Right ventricle myocardium inferior (tissue), 1 donor: ENCODE measurements at regions not wholly inside any gene's neighbourhood (a gene's known extent, or its start where the extent isn't known, plus 50 kb on each side); places are given as distances from the start of the nearest gene placed in this dataset.

Experiments used
- ATAC-seq: fragments of 200-7000 bp; cut with Tn5 transposase; one replicate; pipeline ENCODE4 v1.9.1; 2020; ENCODE audit warnings: mild to moderate bottlenecking, moderate library complexity
- DNase-seq: peaks from one replicate; pipeline ENCODE4 v3.0.0; 2021; ENCODE audit errors: missing footprints
- intact Hi-C: fragments of 100-400 bp; cut with DNase I; formaldehyde crosslinking; loops from one replicate; pipeline ENCODE4 v1.11.0; 2022
- donor health status: DM: no; HTN: yes; CAD: no; lungs with severe emphysema.

DNA sequence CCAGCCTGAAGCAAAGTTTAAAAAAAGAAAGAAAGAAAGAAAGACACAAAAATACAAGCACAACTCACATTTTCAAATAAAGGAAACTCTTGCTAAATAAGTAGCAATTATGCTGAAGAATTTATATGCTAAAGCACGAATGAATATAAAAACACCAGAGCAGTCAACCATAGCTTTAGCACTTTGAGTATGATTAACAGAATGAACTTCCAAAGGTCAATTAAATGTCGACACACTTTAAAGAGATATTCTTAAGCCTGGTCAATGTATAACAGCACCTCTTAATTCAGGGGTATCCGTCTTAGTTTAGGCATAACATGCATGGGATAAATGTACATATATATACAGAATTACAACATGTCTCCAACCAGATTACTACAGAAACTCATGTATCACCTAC, 125.9 kb downstream of the OGFRL1 start:
- ATAC-seq (no peak), DNase-seq (no peak)
- intact Hi-C loops, result no loop called here

DNA sequence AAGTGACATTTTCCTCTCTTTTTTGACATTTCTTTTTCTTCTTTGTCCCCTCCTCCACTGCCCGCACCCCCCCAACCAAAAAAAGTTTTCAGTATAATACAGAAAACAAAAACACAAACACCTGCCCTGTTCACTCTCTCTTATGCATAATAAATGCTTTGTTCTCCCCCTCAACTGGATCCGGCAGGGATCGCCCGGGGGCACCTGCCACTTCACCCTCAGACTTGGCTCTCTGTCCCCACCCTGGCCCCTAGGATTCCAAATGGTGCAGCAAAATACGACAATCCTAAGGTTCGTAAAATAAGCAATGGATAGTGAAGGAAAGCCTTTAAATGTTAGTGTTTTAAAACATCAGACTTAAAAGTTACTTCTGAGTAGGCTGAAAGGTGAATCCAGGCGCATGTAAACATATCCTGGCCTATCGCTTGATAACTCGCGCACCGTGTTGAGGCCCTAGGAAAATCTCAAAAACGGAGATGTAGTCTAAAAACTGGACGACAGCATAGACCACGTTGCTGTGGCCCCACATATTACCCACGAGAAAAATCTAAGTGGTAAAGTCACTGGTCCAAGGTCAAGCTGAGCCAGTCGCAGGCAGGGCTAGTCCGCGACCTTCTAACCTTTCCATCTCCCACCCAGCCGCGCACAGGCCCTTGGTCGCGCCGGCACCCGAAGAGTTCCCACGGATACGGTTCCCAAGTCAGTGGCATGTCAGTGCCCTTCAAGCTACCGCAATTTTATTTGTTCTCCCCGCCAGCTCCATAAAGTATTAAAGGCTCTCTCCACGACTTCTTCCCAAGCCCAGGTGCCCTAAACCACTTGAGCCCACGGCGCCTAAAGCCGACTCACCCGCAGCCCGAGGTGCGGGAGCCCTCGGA, 130.8 kb downstream of the OGFRL1 start:
- intact Hi-C loops, result loop anchor here (2.0 to 5.0 kb wide), 4 partner anchors 25 to 78 kb away; no protein-coding TSS in a partner anchor
- DNase-seq (no peak), ATAC-seq (peak; percentile 6)

DNA sequence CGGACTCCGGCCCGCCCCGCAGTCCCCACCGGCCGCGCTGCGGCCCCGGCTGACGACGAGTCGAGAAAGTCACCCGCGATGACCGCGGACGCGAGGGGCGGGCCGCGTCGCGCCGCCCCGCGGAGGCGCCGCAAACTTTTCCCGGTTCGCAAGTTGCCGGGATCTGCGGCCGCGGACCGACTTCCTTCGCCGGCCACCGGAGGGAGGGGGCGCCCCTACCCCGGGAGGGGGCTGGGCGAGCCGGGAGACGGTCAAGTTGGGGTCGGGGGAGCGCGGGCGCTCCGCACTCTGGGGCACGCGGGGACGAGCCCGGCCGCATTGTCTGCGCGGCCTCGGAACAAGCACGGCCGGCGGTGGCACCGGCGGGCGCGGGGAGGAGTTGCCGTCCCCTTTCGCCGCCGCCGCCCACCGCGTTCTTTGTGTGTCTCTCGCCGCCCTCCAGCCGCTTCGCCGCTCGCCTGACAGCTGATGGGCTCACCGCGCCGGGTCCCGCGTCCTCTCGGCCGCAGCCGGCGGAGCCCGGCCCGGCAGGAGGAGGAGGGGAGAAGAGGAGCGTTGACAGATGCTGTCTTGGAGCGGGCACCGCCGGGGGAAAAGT, 131.6 kb downstream of the OGFRL1 start:
- peak; percentile 70 for ATAC-seq
- intact Hi-C loops, result loop anchor here (2.0 to 5.0 kb wide), 4 partner anchors 25 to 77 kb away; no protein-coding TSS in a partner anchor
- DNase-seq, result peak; percentile 78

DNA sequence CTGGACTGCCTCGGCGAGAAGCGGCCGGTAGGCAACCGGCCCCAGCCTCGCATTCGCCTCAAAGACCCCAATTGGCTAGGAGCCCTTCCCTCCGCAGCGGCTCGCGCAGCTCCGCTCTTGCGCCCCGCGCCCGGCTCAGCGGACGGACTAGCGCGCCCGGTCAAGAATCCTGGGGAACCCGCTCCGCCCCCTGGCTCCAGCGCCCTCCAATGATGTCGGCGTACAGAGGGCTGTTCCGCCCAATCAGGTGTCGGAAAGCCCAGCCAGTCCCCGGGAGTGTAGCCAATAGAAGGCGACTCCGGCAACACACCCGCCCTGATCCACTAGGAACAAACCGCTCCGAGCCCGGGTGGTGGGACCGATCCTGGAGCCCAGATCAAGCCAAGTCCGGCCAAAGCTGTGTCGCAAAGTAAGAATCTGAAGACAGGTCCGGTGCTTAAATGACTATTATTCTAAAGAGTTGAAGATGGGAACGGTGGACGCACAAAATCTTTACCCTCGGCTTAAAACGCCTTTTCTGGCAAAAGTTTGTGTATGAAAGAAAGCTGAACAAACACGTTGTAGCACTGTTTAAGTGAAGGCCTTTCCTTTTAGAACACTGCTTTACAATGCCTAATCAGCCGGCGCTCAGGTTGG, 132.2 kb downstream of the OGFRL1 start:
- peak; percentile 99 for ATAC-seq
- peak; percentile 96 for DNase-seq
- intact Hi-C loops, result loop anchor here (2.0 to 5.0 kb wide), 4 partner anchors 26 to 76 kb away; no protein-coding TSS in a partner anchor

DNA sequence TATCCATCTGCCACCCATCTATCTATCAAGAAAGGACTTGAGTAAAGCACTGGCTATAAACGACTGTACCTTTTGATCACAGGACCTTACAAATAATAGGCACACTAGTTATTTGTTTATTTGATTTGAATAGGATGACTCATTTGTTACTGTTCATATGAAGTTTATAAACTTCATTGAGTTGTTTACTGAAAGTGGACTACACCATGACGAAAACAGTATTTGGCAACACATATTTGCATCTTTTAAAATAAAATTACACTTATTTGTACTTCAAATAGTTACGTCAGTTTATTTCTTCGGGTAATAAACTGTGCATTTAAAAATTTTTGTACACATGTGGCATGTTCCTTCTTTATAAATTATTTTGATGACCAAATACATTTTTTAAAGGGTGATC, 133.0 kb downstream of the OGFRL1 start:
- intact Hi-C loops, result loop anchor here (2.0 to 5.0 kb wide), 4 partner anchors 27 to 76 kb away; no protein-coding TSS in a partner anchor
- no peak for DNase-seq
- no peak for ATAC-seq

DNA sequence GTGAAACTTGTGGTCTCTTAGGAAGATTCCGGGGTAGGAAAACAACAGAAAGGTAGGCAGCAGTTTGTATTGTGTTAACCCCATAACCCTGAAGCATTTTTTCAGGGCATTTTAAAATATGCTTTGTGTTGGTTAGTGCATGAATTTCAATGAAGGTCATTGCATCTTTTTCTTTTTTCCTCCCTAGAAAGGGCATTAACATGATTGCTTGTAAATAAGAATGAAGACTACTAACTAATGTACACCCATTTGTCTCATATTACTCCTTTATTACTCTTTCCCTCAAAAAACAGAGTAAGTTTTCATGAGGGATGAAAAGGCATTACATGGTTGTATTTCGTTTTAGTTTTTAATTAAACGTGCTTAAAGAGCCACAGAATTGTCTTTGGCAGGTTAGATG, 141.4 kb downstream of the OGFRL1 start:
- ATAC-seq (no peak), DNase-seq (no peak)
- intact Hi-C loops, result no loop called here

DNA sequence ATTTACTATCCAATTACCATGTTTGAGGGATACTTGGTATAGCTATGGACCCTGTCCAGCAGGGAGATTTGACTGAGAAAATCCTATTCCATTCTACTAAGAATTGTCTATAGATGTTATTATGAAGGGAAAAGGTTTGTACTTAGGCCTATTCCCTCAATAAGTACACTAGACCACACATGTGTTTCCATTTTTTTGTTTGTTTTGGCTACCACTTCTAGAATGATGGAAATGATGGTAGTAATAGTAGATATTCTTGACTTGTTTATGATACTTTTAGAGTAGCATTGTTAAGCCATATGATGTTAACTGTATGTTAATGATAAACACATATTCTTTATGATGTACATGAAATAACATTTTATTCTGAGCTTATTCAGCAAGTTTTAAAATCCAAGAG, 144.8 kb downstream of the OGFRL1 start:
- intact Hi-C loops, result no loop called here
- no peak for ATAC-seq
- no peak for DNase-seq

DNA sequence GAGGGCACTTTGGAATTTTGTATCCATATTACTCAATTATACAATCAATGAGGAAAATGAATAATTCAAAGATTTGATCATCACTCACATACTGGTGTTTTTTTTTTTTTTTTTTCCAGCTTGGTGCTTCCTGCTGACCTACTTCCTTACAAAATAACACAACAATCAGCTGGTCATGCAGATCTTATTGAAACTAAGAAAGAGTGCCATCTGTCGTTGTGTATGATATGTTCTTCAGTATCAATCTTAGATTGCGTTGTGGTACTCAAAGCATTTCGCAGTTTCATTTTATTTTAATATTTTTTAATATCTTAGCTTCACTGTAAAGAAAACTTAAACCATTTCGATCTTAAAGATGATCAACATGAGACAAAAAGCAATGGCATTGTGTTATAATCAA, 155.6 kb downstream of the OGFRL1 start:
- peak; percentile 56 for ATAC-seq
- intact Hi-C loops, result loop anchor here (2.0 kb wide), 1 partner anchor 59 kb away; no protein-coding TSS in a partner anchor
- DNase-seq, result no peak

DNA sequence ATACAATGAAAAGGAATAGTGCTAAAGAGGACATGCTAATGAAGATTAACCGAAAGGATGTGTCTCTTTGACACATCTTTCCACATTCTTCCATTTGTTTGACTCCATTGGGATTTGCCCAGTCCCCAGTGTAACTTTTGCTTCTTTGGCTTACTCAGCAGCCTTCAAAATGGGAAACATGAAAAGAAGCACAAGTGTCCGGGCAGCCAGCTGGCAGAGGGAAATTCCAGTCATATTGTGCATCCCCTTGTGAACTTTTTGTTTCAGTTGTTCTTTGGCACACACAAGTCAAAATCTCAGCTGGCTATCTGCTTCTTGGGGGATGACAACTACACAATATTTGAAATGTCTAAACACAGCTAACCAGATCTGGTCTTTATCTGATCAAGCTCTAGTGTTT, 157.4 kb downstream of the OGFRL1 start:
- ATAC-seq, result no peak
- DNase-seq, result no peak

DNA sequence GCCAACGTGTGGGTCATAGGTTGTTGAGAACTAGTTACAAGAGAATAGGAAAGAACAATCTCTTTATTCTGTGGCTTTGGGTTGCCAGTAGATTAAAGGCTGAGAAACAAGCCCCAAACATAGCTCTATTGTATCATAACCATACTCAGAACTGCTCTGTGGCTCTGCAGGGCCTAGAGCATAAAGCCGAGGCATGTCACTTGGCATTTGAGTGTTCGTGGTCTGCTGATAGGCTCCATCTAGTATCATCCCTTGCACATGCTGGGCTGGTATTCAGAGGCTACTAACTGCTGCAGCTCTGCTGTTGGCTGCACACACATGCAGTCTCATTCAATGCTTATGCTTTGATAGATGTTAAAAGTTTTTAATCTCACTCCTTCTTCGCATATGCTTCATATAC, 157.9 kb downstream of the OGFRL1 start:
- intact Hi-C loops, result no loop called here
- DNase-seq (peak; percentile 31), ATAC-seq (no peak)

More for the DNA sequence above, 157.4 kb downstream of the OGFRL1 start:
- intact Hi-C loops, result no loop called here

DNA sequence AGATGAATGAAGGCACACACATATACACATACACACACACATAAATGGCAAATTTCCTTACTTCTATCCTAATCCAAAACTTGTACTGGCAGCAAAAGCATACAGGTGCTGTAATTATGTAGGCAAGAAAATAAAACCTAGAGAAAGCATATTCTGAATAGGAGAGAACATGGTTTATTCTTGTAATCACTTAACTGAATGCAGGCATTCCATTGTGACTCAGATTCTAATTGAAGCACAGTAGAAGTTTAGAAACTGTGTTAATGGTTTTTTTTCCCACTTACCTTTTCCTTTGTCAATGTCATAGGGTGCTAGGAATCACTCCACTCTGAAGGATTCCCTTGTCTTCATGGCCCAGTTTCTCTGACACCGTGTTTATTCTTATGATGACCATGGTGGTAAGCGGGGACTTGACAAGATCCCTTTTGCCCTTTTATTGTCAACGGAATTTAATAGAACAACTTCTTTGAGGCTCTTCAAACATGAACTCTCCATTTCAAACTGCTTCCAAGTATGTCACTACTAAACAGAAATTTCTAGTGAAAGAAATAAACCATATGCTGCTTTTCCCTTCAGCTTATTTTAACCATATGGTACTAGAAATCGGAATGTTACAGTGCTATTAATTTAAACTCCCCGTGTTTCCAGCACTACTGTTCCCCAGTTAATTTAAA, 164.2 kb downstream of the OGFRL1 start:
- intact Hi-C loops, result no loop called here
- ATAC-seq (no peak), DNase-seq (no peak)

DNA sequence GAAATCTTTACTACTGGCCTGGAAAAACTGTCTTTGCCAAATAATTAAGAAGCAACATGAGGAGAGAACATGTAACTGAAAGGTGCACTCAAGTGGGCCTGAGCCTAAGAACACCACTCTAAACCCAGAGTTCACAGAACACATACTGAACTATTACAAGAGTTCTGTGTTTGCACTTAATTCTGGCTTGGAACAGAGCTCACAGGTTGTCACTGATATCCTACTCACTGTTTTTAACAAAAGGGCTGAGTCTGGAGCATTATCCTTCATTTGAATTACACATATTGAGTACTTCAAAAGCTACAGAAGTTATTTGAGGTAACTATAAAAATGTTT, 164.7 kb downstream of the OGFRL1 start:
- intact Hi-C loops, result no loop called here
- DNase-seq (no peak), ATAC-seq (no peak)

DNA sequence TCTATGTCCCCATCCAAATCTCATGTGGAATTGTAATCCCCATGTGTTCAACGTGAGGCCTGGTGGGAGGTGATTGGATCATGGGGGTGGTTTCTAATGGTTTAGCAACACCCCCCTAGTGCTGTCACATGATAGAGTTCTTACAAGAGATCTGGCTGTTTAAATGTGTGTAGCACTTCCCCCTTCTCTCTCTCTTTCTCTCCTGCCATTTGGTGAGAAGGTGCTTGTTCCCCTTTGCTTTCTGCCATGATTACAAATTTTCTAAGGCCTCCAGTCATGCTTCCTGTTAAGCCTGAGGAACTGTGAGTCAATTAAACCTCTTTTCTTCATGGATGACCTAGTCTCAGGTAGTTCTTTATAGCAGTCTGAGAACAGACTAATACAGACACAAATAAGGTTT, 165.4 kb downstream of the OGFRL1 start:
- intact Hi-C loops, result no loop called here

DNA sequence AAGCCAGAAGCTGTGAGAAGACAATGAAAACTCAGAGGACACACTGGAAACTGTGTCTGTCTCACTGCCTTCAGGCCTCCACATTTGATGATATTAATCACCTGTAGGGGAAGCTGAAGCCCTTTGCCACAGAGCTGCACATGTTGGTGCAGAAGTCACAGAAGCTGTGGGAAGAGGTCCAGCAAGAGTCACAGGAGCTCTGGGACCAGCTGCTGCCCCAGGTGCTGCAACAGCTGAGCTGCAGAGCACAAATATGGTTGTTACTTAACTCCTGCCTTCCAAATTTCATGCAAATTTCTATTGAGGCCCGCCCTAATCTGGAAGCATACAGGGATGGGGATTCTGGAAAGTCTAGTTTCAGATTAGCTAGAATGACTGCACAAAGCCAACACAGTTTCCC, 169.3 kb downstream of the OGFRL1 start:
- ATAC-seq (no peak), DNase-seq (no peak)
- intact Hi-C loops, result no loop called here

More for the DNA sequence above, 165.4 kb downstream of the OGFRL1 start:
- DNase-seq (no peak), ATAC-seq (no peak)

DNA sequence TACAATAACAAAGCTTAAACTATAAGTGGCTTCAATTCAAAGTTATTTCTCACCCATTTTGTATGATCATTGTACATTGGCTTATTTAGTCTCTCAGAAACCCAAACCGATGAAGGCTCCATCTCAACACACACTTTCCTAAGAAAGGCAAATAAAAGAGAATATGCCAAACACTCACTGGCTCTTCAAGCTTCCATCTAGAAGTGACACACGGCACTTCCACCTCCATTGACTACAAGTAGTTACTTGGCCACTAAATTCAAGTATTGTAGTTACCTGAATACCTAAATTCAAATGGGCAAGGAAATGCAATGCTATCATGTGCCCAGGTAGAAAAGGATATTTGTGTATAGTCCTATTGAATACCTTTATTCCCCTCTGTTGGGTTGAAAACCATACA, 170.6 kb downstream of the OGFRL1 start:
- intact Hi-C loops, result no loop called here
- ATAC-seq (no peak), DNase-seq (no peak)

DNA sequence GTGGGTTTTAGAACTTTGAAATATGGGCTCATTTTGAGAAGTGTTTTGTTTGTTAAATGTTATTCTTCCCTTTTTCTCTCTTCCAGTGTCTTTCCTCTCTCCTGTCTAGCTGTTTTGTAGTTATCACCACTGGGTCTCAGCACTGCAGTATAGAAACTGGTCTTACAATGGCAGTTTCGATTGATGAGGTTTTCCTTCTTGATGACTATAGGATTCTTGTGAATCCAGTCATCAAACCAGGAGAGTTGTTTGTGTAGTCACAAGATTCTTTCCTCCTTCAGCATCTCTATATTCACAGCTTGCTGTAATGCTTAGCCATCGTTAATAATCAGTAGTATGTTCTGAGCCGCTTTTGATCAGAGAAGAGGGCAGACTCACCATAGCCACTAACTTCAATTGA, 172.3 kb downstream of the OGFRL1 start:
- no peak for DNase-seq
- intact Hi-C loops, result no loop called here
- ATAC-seq, result no peak

DNA sequence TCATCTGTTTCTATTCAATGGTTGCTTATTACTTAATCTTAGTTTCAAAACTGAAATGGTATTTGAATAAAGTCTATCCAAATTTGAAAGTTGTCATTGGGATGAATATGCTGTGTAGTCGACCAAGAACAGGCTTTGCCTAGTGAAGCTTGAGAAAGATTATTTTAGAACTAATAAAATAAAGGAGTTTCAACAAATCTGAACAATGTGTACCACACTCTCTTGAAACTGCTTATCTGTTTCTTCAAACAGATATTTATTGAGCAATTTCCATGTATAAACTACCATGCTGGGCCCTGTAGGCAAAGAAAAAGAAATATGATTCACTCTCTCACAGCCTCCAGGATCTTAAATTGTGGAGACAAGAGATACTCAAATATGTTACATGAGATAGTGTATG, 174.4 kb downstream of the OGFRL1 start:
- DNase-seq, result no peak
- ATAC-seq, result no peak
- intact Hi-C loops, result no loop called here

DNA sequence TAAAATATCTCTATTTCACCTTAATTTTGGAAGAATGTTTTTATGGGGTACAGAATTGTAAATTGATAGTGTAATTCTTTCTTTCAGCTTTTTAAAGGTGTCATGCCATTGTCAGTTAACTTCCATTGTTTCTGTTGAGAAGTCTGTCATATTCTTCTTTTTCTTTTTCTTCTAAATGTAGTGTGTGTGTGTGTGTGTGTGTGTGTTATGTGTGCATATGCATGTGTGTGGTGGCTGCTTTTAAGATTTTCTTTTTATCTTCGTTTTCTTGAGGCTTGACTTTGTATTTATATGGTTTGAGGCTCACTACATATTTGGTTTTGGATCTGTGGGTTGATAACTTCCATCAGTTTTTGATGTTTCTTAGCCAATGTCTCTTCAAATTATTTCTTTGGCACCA, 176.5 kb downstream of the OGFRL1 start:
- intact Hi-C loops, result no loop called here
- ATAC-seq (no peak), DNase-seq (no peak)

DNA sequence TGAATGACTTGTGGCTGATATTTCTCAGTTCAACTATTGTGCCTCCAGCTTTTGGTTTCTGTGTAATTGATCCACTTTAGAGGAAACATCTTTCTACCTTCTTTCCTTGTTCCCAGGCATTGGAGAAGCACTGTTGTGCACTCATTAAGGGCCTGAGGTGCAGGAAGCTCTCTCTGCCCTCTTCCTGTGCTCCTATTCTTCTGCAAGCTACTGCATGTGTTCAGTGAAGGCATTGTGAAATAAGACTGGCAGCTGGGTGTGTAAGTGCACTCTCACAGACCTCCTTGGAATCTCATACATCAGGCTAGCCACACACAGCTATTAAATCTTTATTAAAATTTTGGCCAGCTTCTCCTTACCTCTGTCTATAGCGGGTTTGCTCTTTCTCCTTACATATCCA, 177.8 kb downstream of the OGFRL1 start:
- no peak for ATAC-seq
- intact Hi-C loops, result no loop called here
- DNase-seq, result no peak
